Panc1 (cell line): ENCODE measurements at regions not wholly inside any gene's neighbourhood (a gene's known extent, or its start where the extent isn't known, plus 50 kb on each side); places are given as distances from the start of the nearest gene placed in this dataset.

Experiments
- CTCF ChIP-seq: fragments of 450-650 bp; IDR thresholded peaks from 2 replicates; pipeline ENCODE4 v1.5.1; 2017; ENCODE audit warnings: mild to moderate bottlenecking
- POLR2AphosphoS5 ChIP-seq: IDR thresholded peaks from 2 replicates; pipeline ENCODE4 v1.6.1; 2012; ENCODE audit warnings: mild to moderate bottlenecking, low read depth, low read length, moderate library complexity
- REST ChIP-seq, 2 experiments: IDR thresholded peaks; 2 replicates each; pipeline ENCODE4 v1.6.1; 2011 to 2012; ENCODE audit warnings: low read depth in 2 of 2, control low read depth in 1 of 2, low read length in 1 of 2, mild to moderate bottlenecking in 1 of 2, moderate library complexity in 1 of 2; ENCODE audit not compliant: insufficient read depth in 1 of 2

GRCh38 chr5:164054461-164054860, 549.0 kb downstream of the MAT2B start:
- TF ChIP-seq POLR2AphosphoS5 (no peak), CTCF (no peak), REST (IDR thresholded peaks at IDR 0.05; ENCODE audit: insufficient read depth in 1 of 2, low read depth in 2 of 2, low read length in 1 of 2) (no peak)
